HG03354 (cell line): ENCODE measurements at regions not wholly inside any gene's neighbourhood (a gene's known extent, or its start where the extent isn't known, plus 50 kb on each side); places are given as distances from the start of the nearest gene placed in this dataset.
"Not testable (repeated sequence)": the region's sequence is repeated elsewhere in the genome, so short reads cannot be mapped to it uniquely, and the experiment has no call there.

Experiments
- ATAC-seq: cut with Tn5 transposase; IDR thresholded peaks from one replicate; pipeline ENCODE4 v1.9.1; 2021; ENCODE audit warnings: mild to moderate bottlenecking; ENCODE audit not compliant: unreplicated experiment, poor library complexity, severe bottlenecking

DNA sequence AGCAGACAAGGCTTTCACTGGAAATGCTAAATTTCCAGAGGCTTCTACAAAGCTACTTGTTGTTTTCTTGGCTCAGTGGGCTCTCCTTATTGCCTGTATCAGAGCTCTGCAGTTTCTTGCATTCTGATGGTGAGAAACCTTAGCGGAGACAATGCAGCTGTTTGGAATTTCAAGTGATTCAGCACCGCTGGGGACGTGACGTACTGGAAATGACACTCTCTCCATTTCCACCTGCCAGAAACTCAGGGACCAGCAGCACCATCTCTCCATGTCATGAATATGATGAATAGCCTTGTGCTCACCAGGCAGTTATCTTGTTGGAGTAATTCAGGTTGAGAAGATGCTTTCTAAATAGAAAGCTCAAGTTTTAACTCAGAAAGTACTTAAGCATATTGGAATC is 497.2 kb upstream of the DEPDC1 start:
- no peak for ATAC-seq

DNA sequence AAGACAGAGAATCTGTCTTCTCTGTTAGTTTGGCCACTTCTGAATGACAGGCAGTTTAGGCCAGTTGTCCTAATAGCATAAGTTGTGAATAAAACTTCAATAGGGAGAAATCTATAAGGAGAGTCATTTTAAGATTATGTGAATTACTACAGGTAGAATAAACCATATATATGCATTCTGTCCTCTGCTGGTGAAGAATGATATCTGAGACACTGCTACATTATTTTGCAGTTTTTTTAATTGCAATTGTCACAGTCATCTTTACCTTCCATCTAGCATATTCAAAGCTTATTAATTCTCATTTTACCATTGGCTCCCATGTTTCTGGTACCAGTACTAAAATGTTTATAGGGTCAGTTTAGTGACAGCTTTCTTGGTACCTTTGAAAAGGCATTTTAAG is 519.6 kb upstream of the DEPDC1 start:
- no peak for ATAC-seq

DNA sequence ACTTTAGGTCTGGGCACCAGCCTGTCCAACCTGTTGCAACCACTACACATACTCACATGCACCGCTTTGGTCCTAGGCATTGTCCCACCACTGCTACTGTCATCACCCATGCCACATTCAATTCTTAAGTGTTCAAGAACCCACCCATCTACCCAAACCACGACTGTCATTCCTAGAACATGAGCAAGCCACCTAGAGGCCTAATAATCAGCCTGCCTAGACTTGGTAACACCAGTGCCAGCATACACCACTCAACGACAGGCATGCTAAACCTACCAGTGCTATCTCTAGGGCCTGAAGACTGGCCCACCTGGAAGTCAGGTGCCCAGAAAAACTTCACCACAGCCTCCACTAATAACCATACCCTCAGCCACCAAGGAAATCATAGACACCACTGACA is 532.8 kb upstream of the DEPDC1 start:
- no peak for ATAC-seq

DNA sequence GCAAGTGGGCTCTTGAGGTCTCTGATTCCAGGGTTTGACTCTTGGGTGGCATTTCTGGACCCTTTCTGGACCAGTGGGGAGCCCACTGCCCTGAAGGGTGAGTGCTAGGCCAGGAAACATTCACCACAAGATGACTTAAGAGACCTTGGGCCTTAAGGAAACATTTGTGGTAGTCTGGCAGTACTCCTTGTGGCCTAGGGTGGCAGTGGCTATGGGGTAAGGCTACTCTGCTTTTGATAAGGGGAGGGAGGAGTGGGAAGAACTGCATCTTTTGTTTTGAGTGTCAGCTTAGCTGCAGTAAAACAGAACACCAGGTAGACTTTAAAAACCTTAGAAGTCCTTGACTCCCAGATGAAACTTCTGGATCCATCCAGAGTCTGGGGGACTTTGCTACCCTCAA is 529.3 kb upstream of the LRRC7 start:
- ATAC-seq, result no peak

DNA sequence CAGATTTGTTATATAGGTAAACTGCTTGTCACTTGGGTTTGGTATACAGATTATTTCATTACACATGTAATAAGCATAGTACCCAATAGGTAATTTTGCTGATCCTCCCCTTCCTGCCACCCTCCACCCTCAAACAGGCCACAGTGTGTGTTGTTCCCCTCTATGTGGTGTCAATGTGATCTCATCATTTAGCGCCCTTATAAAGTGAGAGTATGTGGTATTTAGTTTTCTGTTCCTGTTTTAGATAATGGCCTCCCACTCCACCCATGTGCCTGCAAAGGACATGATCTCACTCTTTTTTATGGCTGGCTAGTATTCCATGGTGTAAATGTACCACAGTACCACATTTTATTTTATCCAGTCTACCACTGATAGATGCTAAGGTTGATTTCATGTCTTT is 522.1 kb upstream of the LRRC7 start:
- no peak for ATAC-seq

DNA sequence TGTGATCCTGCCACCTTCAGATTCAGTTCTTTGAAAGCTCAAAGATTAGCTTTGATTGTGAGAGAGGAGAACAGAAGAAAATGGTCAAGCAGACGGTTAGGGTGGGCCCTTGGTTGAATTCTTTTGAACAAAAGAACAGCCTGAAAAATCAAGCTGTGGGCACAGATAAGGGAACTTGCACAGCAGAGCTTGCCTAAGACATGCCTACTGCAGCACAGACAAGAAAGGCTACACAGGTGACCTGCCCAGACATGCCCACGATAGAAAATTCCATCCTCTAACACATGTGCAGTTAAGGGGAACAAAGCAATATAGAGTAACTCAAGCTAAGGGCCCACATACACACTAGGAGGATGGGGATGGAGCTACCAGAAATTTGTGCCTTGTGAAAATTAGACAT is 512.5 kb upstream of the LRRC7 start:
- ATAC-seq, result no peak

DNA sequence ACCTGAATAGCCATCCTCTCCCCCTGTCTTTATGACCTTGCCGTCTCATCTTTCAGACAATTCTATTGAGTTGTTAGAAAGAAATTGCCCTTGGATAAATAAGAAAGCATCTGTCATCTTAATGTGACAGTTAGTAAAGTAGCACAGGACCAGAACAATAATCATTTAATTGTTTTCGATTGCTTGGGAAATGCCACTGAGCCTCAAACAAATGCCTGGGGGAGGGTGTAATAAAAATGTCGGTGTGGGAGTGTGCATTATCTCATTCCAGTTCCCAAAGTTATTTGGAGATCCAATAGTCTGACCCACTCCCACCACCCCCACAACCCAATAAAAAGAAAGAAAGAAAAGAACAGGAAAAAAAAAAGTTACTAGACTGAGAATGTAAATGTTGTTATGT is 509.3 kb upstream of the LRRC7 start:
- no peak for ATAC-seq

DNA sequence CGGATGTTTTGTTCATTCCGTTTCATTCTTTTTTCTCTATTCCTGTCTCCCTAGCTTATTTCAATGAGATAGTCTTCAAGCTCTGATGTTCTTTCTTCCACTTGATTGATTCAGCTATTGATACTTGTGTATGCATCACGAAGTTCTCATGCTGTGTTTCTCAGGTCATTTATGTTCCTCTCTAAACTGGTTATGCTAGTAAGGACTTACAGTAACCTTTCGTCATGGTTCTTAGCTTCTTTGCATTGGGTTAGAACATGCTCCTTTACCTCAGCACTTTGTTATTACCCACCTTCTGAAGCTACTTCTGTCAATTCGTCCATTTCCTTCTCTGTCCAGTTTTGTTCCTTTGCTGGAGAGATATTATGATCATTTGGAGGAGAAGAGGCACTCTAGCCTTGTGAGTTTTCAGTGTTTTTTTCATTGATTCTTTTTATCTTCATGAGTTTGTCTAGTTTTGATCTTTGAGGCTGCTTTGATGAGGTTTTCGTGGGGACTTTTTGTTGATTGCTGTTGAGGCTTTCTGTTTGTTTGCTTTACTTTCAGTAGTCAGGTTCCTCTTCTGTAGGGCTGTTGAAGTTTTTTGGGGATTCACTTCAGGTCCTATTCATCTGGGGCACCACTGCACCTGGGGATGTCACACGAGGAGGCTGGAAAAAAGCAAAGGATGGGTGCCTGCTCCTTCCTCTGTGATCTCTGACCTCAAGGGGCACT is 496.9 kb upstream of the LRRC7 start:
- ATAC-seq, result no peak

DNA sequence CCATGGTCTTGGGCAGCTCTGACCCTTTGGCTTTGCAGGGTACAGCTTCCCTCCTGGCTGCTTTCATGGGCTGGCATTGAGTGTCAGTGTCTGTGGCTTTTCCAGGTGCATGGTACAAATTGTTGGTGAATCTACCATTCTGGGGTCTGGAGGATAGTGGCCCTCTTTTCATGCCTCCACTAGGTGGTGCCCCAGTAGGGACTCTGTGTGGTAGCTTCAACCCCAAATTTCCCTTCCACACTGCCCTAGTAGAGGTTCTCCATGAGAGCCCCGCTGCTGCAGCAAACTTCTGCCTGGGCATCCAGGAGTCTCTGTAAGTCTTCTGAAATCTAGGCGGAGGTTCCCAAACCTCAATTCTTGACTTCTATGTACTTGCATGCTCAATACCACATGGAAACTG is 494.5 kb upstream of the LRRC7 start:
- no peak for ATAC-seq

DNA sequence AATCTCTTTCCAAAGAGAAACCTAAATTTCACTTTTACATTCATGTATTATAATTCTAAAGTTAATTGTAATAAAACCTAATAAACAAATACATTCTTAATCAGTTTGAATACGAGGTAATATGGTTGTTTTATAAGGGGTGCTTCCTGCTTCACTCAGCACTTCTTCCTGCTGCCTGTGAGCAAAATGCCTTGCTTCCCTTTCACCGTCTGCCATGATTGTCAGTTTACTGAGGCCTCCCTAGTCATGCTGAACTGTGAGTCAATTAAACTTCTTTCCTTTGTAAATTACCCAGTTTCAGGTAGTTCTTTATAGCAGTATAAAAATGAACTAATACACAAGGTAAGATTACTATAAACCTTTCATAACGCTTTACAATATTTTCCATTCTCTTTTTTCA is 491.1 kb upstream of the LRRC7 start:
- ATAC-seq, result no peak

DNA sequence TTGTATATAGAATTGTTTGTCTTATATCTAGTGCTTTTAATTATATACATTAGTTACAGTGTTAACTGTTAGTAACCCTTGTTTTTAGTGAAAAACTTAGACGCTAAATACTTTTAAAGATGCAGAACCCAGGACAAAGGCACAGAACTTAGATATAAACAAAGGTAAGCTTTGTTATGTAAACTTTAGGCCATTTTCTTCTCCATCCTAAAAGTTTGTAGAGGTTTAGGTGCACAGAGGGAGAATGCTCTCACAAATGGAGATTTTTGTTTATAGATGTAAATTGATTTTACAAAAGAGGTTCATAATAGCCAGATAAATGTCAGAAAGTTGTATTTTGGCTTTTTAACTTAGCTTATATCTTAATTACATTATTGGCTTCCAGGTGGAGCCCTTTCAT is 490.5 kb upstream of the LRRC7 start:
- no peak for ATAC-seq

DNA sequence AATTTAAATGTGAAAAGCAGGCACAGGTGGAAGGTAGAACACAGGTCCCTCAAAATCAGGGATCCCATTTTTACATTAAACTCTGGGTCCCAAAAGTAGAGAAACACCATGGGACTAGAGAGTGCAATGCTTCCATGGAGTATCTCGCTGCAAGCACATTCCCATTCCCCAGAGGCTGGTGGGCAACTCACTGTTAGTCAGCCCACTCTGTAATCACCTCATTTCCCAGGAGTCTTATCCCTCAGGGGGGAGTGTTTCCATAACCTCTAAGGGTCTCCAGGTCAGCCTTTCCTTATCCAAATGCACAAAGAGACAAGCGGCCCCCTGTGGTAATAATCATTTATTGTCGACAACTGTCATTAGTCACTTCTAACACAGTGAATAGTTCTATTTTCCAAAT is 490.1 kb upstream of the LRRC7 start:
- no peak for ATAC-seq

DNA sequence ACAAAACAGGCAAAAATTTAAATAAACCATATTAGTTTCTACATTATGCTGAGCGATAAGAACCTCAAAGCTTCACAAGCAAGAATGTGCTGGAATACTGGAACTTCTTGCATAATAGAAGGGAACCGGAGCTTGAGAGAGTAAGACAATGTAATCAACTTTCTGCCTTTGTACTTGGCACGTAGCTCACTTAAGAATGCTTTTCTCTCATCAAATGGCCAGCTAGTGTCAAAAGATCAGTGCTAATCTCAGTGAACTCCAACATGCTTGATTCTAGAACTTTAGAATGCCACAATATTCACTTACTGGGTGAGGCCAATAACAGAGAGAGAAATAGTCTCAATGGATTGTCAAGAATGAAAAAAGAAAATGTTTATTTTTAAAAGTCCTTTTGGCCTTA is 486.1 kb upstream of the LRRC7 start:
- no peak for ATAC-seq

DNA sequence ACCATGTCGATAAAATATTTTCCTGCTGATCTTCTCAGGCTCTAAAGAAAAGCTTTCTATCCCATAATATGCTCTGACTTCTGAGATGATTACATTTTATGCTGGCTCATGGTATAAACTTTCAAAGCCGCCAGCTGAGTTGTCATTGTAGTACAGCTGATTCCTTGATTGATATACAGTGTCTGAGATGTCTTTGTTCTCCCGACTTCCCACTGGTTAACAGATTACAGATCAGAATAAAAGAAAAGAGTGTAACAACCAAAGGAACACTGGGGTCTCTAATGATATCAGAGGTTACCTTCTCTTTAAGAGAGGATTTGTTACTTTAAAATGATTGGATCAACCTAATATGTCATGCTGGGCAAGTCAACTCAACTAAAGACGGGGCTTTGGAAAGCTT is 485.4 kb upstream of the LRRC7 start:
- ATAC-seq, result no peak

DNA sequence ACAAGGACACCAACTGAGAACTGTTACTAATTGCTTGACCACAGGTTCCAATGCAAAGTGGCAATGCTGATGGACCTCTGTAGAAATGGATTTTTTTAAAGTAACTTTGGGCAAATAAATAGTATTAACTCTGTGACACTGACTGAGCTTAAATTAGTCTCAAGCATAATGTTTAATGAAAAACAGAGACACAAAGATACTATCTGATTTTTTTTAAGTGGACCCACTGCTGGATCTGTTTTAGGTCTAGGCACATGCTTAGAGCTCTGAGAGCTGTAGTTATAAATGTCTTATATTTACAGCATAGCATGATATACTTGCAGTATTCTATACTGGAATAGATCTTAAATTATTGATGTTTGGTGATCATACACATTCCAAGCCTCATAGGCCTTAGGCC is 481.6 kb upstream of the LRRC7 start:
- ATAC-seq, result no peak

DNA sequence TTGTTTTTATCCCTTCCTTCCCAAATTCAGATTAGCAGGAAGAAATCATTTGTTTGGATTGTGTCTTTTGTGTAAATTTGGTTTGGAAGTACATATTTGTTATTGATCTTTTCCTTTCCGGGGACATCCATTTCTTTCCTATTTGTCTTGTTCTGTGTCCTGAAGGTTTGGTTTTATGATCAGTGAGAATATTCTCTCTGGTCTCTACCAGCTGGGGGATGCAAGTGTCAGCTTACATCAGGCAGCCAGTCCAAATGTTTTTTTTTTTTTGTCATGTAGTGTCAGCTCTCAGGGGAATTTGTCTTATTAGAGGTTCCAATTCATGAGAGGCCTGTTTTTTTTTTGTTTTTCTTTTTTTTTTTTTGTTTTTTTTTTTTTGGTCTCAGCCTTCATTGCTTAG is 479.2 kb upstream of the LRRC7 start:
- no peak for ATAC-seq

DNA sequence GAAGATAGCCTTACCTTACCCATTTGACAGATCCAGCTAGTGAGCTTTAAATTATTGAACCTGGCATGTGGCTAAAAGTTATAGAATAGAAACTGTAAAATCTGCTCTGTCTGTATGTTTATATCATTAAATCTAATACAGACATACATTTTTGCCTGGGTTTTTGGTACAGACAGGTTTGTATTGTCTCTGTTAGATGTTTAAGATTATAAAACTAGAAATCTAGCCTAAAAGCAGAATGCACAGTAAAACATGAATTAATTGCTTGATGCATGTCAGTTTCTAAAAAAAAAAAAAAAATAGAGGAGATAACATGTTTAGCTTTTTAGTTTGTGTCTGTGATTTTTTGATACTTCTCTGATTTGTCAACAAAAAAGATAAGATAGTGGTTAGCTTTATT is 477.6 kb upstream of the LRRC7 start:
- ATAC-seq, result no peak

DNA sequence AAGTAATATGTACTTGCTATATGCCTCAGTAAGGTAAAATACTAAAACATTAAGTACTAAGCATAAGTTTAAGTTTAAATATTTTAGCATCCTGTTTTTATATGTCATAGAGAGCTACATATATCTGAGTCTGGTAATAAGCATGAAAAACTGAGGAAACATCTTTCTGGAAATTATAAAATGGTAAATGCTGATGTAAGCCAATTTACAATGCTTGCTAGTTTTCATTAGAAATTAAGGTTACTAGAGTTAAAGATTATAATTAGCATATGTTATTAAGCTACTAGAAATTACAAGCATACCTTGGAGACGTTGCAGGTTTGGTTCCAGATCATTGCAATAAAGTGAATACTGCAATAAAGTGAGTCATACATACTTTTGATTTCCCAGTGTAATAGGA is 477.0 kb upstream of the LRRC7 start:
- ATAC-seq, result no peak

DNA sequence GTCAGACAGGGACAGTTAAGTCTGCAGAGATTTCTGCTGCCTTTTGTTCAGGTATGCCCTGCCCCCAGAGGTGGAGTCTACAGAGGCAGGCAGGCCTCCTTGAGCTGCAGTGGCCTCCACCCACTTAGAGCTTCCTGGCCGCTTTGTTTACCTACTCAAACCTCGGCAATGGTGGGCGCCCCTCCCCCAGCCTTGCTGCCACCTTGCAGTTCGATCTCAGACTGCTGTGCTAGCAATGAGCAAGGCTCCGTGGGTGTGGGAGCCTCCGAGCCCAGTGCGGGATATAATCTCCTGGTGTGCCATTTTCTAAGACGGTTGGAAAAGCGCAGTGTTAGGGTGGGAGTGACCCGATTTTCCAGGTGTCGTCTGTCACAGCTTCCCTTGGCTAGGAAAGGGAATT is 465.7 kb upstream of the LRRC7 start:
- ATAC-seq, result not testable (repeated sequence)

DNA sequence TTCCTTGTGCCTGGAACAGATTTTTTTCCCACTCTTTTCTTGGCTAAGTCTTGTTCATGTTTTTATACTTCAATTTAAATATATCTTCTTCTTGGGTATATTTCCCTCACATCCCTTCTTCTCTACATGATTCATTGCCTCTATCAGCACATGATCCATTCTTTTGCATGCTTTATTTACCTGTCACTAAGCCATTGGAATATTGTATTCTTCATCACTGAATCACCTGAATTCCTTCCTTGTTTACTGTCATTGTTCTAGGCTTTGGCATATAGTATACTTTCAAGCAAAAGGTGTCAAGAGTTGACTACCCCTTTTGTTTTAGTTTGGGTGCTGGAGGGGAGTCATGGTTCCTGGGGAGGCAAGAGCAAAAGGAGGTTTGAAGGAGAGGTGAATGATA is 464.5 kb upstream of the LRRC7 start:
- no peak for ATAC-seq

DNA sequence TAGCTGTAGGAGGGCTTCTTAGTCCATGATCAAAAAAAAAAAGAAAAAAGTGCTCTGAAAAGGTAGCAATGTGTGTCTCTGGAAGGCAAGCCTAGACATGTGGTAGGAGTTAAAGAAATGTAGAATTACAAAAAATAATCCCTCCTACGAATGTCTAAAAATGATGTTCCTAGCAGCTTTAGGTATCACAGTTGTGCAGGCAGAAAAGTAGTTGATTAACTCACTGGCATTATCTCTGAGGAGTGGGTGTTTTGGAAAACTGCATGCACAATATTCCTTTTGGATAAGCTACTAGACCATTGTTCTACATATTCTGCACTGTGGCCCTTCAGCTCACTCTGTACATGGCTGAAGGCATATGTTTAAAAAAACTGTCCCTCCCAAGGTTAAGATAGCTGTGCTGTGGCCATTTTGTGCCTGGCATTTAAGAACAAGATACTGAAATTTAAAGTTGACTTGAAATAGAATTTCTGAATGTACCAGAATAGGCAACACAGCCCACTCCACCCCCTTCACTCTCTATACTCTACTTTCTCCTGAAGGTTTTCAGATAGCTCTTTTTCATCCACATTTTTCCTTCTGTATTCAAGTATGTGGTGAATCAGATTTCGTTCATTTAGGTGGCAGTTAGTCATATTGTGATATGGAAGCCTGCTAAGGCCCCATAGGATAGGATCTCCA is 463.9 kb upstream of the LRRC7 start:
- ATAC-seq, result no peak

DNA sequence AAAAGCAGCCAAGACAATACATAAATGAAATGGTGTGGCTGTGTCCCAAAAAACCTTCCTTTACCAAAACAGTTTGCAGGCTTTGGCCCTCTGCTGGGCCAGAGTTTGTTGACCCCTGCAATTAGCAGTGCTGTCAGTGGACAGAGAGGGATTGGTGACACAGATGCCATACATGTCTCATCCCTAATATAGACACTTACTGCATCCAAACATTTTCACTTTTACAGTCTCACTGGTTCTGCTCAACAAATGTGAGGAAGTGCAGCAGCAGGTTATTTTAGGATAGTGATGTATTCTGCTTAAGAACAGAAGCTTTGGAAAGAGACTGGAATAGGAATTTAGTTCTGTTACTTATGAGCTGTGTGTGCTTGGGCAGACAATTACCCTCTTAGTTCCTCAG is 462.8 kb upstream of the LRRC7 start:
- no peak for ATAC-seq
